GM18505 (cell line): ENCODE measurements at regions not wholly inside any gene's neighbourhood (a gene's known extent, or its start where the extent isn't known, plus 50 kb on each side); places are given as distances from the start of the nearest gene placed in this dataset.

Source experiments
- ATAC-seq: cut with Tn5 transposase; IDR thresholded peaks from one replicate; pipeline ENCODE4 v1.9.1; 2021; ENCODE audit not compliant: unreplicated experiment
- POLR2A ChIP-seq: IDR thresholded peaks from 4 replicates; pipeline ENCODE4 v1.6.1; 2011; ENCODE audit warnings: borderline replicate concordance; ENCODE audit not compliant: insufficient read depth, insufficient read length; ENCODE audit errors: extremely low read depth

GRCh38 chr11:11140510-11140909 is 212.5 kb downstream of the CSNK2A3 start:
- ATAC-seq: no peak
- no peak for TF ChIP-seq POLR2A

- ATAC-seq: no peak
- TF ChIP-seq POLR2A: no peak
Measured at GRCh38 chr11:11137339-11137738, 215.7 kb downstream of the CSNK2A3 start.

GRCh38 chr11:11135820-11136476 is 217.1 kb downstream of the CSNK2A3 start:
- no peak for TF ChIP-seq POLR2A
- no peak for ATAC-seq

GRCh38 chr11:11129118-11129517 is 223.9 kb downstream of the CSNK2A3 start:
- no peak for TF ChIP-seq POLR2A
- no peak for ATAC-seq

GRCh38 chr11:11125618-11126017 is 227.4 kb downstream of the CSNK2A3 start:
- ATAC-seq: no peak
- no peak for TF ChIP-seq POLR2A

GRCh38 chr11:11122749-11123148 is 230.3 kb downstream of the CSNK2A3 start:
- TF ChIP-seq POLR2A: no peak
- no peak for ATAC-seq

GRCh38 chr11:11119917-11120316 is 233.1 kb downstream of the CSNK2A3 start:
- TF ChIP-seq POLR2A: no peak
- ATAC-seq: no peak

GRCh38 chr11:11117730-11118129 is 235.3 kb downstream of the CSNK2A3 start:
- no peak for TF ChIP-seq POLR2A
- ATAC-seq: no peak

- no peak for ATAC-seq
Measured at GRCh38 chr11:11115475-11115874, 237.6 kb downstream of the CSNK2A3 start.

GRCh38 chr11:11113626-11114025 is 239.4 kb downstream of the CSNK2A3 start:
- ATAC-seq: no peak
- TF ChIP-seq POLR2A: no peak

More at GRCh38 chr11:11115475-11115874, 237.6 kb downstream of the CSNK2A3 start:
- no peak for TF ChIP-seq POLR2A

GRCh38 chr11:11108026-11108425 is 245.0 kb downstream of the CSNK2A3 start:
- no peak for TF ChIP-seq POLR2A

GRCh38 chr11:11107076-11107723 is 245.8 kb downstream of the CSNK2A3 start:
- no peak for ATAC-seq
- no peak for TF ChIP-seq POLR2A

More at GRCh38 chr11:11108026-11108425, 245.0 kb downstream of the CSNK2A3 start:
- ATAC-seq: no peak

- ATAC-seq: no peak
- no peak for TF ChIP-seq POLR2A
Measured at GRCh38 chr11:11105361-11105760, 247.5 kb upstream of the ZBED5 start.
